Liver (tissue), 7 donors: ENCODE measurements at regions not wholly inside any gene's neighbourhood (a gene's known extent, or its start where the extent isn't known, plus 50 kb on each side); places are given as distances from the start of the nearest gene placed in this dataset.

Source experiments
- DNase-seq: peaks from one replicate; pipeline ENCODE4 v3.0.0-alpha.2; 2017; ENCODE audit warnings: low spot score
- H3K27ac ChIP-seq, 2 donors: one replicate each; pipeline ENCODE4 v1.7.0; 2013; ENCODE audit warnings: inconsistent platforms in 2 of 2, low read length in 2 of 2, control low read depth in 1 of 2, low read depth in 1 of 2, mild to moderate bottlenecking in 1 of 2
- H3K27me3 ChIP-seq, 4 donors: one replicate each; pipeline versions ENCODE4 v1.6.1 to v1.7.0; 2013; ENCODE audit warnings: low read length in 3 of 4, inconsistent platforms in 1 of 4, mild to moderate bottlenecking in 1 of 4, moderate library complexity in 1 of 4; ENCODE audit not compliant: control insufficient read depth in 4 of 4, insufficient read depth in 4 of 4
- H3K36me3 ChIP-seq, 4 donors: one replicate each; pipeline versions ENCODE4 v1.6.1 to v1.7.0; 2013; ENCODE audit warnings: low read length in 3 of 4, mild to moderate bottlenecking in 3 of 4, low read depth in 1 of 4, moderate library complexity in 1 of 4; ENCODE audit not compliant: control insufficient read depth in 4 of 4, insufficient read depth in 3 of 4
- H3K4me1 ChIP-seq, 4 donors: one replicate each; pipeline versions ENCODE4 v1.6.1 to v1.7.0; 2013; ENCODE audit warnings: low read length in 3 of 4, mild to moderate bottlenecking in 3 of 4, moderate library complexity in 1 of 4; ENCODE audit not compliant: control insufficient read depth in 4 of 4, insufficient read depth in 4 of 4
- H3K4me3 ChIP-seq, 3 donors: one replicate each; pipeline versions ENCODE4 v1.6.1 to v1.7.0; 2013; ENCODE audit warnings: low read length in 3 of 3, control low read depth in 1 of 3, low read depth in 1 of 3, mild to moderate bottlenecking in 1 of 3
- H3K9ac ChIP-seq, 2 donors: one replicate each; pipeline ENCODE4 v1.7.0; 2013; ENCODE audit warnings: low read length in 2 of 2, mild to moderate bottlenecking in 2 of 2, moderate library complexity in 2 of 2, control low read depth in 1 of 2, low read depth in 1 of 2
- H3K9me3 ChIP-seq, 4 donors: one replicate each; pipeline versions ENCODE4 v1.6.1 to v1.7.0; 2013; ENCODE audit warnings: low read length in 3 of 4; ENCODE audit not compliant: control insufficient read depth in 4 of 4
- FOXA1 ChIP-seq: IDR thresholded peaks from 2 replicates; pipeline ENCODE4 v1.6.1; 2016; ENCODE audit warnings: antibody characterized with exemption
- FOXA2 ChIP-seq: IDR thresholded peaks from 2 replicates; pipeline ENCODE4 v1.6.1; 2016; ENCODE audit warnings: antibody characterized with exemption
- GABPA ChIP-seq, 2 donors: IDR thresholded peaks in 1 of 2; conservative IDR thresholded peaks in 1 of 2; 2 replicates each; pipeline ENCODE4 v1.6.1; 2016; ENCODE audit warnings: antibody characterized with exemption in 2 of 2, mild to moderate bottlenecking in 1 of 2, moderate library complexity in 1 of 2
- HNF4A ChIP-seq, 2 donors: conservative IDR thresholded peaks; 2 replicates each; pipeline ENCODE4 v1.6.1; 2016; ENCODE audit warnings: antibody characterized with exemption in 2 of 2, mild to moderate bottlenecking in 2 of 2
- MAX ChIP-seq: IDR thresholded peaks from 2 replicates; pipeline ENCODE4 v1.6.1; 2016; ENCODE audit warnings: antibody characterized with exemption
- RAD21 ChIP-seq, 2 donors: IDR thresholded peaks; 2 replicates each; pipeline ENCODE4 v1.6.1; 2016; ENCODE audit warnings: antibody characterized with exemption in 2 of 2, mild to moderate bottlenecking in 2 of 2
- RXRA ChIP-seq, 2 donors: IDR thresholded peaks; 2 replicates each; pipeline ENCODE4 v1.6.1; 2017 to 2018; ENCODE audit warnings: antibody characterized with exemption in 2 of 2, mild to moderate bottlenecking in 1 of 2
- SP1 ChIP-seq: IDR thresholded peaks from 2 replicates; pipeline ENCODE4 v1.6.1; 2018; ENCODE audit warnings: antibody characterized with exemption, mild to moderate bottlenecking
- TAF1 ChIP-seq: conservative IDR thresholded peaks from 2 replicates; pipeline ENCODE4 v1.6.1; 2016; ENCODE audit warnings: antibody characterized with exemption, mild to moderate bottlenecking
- WGBS: extraction: QIAGEN DNeasy Blood & Tissue Kit; methylation state at CpG from one replicate; pipeline ENCODE4 v1.1.7; 2013; 5-methylcytosine and 5-hydroxymethylcytosine counted together
- TF ChIP-seq, protein P1 (sequence below): IDR thresholded peaks from 2 replicates; pipeline ENCODE4 v1.6.1; 2016; ENCODE audit warnings: antibody characterized with exemption
- TF ChIP-seq, protein P2 (sequence below): IDR thresholded peaks from 2 replicates; pipeline ENCODE4 v1.6.1; 2016; ENCODE audit warnings: antibody characterized with exemption
- donor health status: healthy.
- donor health status: healthy.
- donor health status: healthy.
- donor health status: healthy.

- WGBS, result 86% methylated on average over 6 of the region's 6 CpGs
- Histone ChIP-seq H3K27ac (no peak overlapping the region), H3K36me3 (no peaks in the 10 kb centered on the region), H3K4me3 (no peak overlapping the region), H3K9me3 (no peaks in the 10 kb centered on the region), H3K4me1 (no peaks in the 10 kb centered on the region), H3K27me3 (no peaks in the 10 kb centered on the region), H3K9ac (no peak overlapping the region)
- no peak for DNase-seq
- TF ChIP-seq GABPA (IDR thresholded peaks at IDR 0.05 in 1 of 2, conservative IDR thresholded peaks at IDR 0.05 in 1 of 2), result no peak
- TF ChIP-seq, protein P1, sequence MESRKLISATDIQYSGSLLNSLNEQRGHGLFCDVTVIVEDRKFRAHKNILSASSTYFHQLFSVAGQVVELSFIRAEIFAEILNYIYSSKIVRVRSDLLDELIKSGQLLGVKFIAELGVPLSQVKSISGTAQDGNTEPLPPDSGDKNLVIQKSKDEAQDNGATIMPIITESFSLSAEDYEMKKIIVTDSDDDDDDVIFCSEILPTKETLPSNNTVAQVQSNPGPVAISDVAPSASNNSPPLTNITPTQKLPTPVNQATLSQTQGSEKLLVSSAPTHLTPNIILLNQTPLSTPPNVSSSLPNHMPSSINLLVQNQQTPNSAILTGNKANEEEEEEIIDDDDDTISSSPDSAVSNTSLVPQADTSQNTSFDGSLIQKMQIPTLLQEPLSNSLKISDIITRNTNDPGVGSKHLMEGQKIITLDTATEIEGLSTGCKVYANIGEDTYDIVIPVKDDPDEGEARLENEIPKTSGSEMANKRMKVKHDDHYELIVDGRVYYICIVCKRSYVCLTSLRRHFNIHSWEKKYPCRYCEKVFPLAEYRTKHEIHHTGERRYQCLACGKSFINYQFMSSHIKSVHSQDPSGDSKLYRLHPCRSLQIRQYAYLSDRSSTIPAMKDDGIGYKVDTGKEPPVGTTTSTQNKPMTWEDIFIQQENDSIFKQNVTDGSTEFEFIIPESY, result no peak
- no peak for TF ChIP-seq HNF4A (conservative IDR thresholded peaks at IDR 0.05)
These were observed 498.2 kb downstream of the IRS2 start for GRCh38 chr13:109288151-109288709.

DNA sequence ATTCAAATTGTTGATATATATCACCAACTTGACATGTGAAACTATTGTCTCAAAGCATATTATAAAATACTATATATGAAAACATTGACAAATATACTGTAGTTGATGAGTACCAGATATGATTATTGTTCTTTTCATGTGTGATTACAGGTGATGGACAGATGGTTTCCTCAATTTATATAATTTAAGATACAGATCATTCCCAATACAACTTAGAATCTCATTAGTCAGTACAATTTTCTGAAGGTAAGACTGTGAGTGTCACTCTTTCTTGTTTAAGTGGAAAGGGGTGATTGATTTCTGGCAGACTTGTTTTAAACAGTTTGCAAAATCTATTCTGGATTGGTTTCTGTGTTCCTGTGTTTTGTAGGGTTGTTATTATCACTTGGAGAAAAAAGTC is 498.8 kb downstream of the IRS2 start:
- no peak overlapping the region for H3K4me3 ChIP-seq
- no peak for DNase-seq
- H3K9me3 ChIP-seq, result no peaks in the 10 kb centered on the region
- H3K4me1 ChIP-seq, result no peaks in the 10 kb centered on the region
- no peaks in the 10 kb centered on the region for H3K36me3 ChIP-seq
- no peaks in the 10 kb centered on the region for H3K27me3 ChIP-seq
- H3K27ac ChIP-seq, result no peak overlapping the region
- no peak for TF ChIP-seq FOXA2
- TF ChIP-seq GABPA (IDR thresholded peaks at IDR 0.05 in 1 of 2, conservative IDR thresholded peaks at IDR 0.05 in 1 of 2), result no peak
- no peak for TF ChIP-seq SP1
- TF ChIP-seq FOXA1, result no peak
- no peak overlapping the region for H3K9ac ChIP-seq

DNA sequence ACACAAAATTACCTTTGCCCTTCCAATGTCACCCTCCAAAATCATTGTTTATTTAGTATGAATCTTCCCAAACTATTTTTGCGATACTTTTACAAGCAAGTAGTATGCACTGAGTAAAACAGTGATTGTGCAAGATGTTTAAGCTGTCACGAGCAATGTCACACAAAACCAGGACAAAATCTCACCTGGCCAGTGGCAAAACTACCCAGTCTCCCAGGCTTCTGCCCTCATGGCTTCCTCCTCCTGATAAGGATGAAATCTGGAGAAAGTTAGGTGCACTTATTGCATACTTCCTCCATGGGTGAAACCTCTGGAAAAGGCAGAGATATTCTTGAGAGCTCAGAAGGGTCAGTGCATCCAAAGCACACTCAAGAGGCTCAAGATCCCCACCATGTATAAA is 500.8 kb downstream of the IRS2 start:
- Histone ChIP-seq H3K9me3 (no peaks in the 10 kb centered on the region), H3K4me3 (no peak overlapping the region), H3K27me3 (no peaks in the 10 kb centered on the region), H3K27ac (no peak overlapping the region), H3K36me3 (no peaks in the 10 kb centered on the region), H3K4me1 (no peaks in the 10 kb centered on the region), H3K9ac (no peak overlapping the region)
- TF ChIP-seq RAD21 (IDR thresholded peaks at IDR 0.05), result no peak
- TF ChIP-seq, protein P2, sequence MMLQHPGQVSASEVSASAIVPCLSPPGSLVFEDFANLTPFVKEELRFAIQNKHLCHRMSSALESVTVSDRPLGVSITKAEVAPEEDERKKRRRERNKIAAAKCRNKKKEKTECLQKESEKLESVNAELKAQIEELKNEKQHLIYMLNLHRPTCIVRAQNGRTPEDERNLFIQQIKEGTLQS, result no peak
- TF ChIP-seq GABPA (IDR thresholded peaks at IDR 0.05 in 1 of 2, conservative IDR thresholded peaks at IDR 0.05 in 1 of 2), result no peak
- DNase-seq, result no peak
- WGBS, result 57% methylated on average over 2 of the region's 2 CpGs

GRCh38 chr13:109281903-109282635 is 504.3 kb downstream of the IRS2 start:
- no peaks in the 10 kb centered on the region for H3K9me3 ChIP-seq
- WGBS, result 92% methylated on average over 11 of the region's 11 CpGs
- H3K4me1 ChIP-seq, result no peaks in the 10 kb centered on the region
- no peak overlapping the region for H3K27ac ChIP-seq
- no peak for DNase-seq
- H3K4me3 ChIP-seq, result no peak overlapping the region
- H3K27me3 ChIP-seq, result no peaks in the 10 kb centered on the region
- no peak overlapping the region for H3K9ac ChIP-seq
- H3K36me3 ChIP-seq, result no peaks in the 10 kb centered on the region
- TF ChIP-seq, protein P1, result no peak
- TF ChIP-seq RXRA (IDR thresholded peaks at IDR 0.05), result no peak
- no peak for TF ChIP-seq HNF4A (conservative IDR thresholded peaks at IDR 0.05)
- TF ChIP-seq RAD21 (IDR thresholded peaks at IDR 0.05), result no peak
- no peak for TF ChIP-seq FOXA1
- no peak for TF ChIP-seq GABPA (IDR thresholded peaks at IDR 0.05 in 1 of 2, conservative IDR thresholded peaks at IDR 0.05 in 1 of 2)
- no peak for TF ChIP-seq MAX
- no peak for TF ChIP-seq TAF1
